Stimulated activated CD4-positive, alpha-beta T cell treated with anti-CD3 and anti-CD28 coated beads, Interleukin-2, amount 100 ng/mL, for 4 hours (primary cell): ENCODE measurements at regions not wholly inside any gene's neighbourhood (a gene's known extent, or its start where the extent isn't known, plus 50 kb on each side); places are given as distances from the start of the nearest gene placed in this dataset.
"Not testable (repeated sequence)": the region's sequence is repeated elsewhere in the genome, so short reads cannot be mapped to it uniquely, and the experiment has no call there.

Experiments
- DNase-seq: peaks from one replicate; pipeline ENCODE4 v3.0.0-alpha.2; 2020; ENCODE audit warnings: low read depth

DNA sequence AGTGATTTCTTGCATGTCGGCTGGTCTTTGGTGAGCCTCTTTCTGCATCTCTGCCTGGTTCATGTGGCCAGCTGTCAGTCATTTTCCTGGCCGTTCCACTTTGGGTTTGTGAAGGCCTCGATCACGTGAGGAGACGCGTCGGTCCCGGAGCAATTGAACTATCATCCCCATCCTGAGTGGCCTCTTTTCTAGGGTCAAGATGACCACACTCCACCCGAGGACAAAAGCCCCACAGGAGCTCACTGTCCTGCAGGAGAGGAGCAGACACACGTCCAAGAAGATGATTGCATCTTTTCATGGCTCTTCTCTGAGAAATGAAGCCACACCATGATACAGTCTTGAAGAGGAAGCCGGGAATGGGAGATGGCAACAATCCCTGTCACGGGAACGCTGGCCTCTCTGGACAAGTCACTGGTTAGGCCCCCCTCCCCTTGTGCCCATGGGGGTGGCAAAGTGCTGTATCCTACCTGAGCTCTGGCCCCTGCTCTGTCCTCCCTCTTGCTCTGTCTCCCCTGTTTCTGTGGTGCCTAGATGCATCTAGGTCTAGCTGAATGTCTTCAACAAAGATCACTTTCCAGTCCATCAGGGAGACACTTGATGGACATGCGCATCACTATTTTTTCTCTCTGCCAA is 291.4 kb upstream of the ZNF337 start:
- DNase-seq, result not testable (repeated sequence)

DNA sequence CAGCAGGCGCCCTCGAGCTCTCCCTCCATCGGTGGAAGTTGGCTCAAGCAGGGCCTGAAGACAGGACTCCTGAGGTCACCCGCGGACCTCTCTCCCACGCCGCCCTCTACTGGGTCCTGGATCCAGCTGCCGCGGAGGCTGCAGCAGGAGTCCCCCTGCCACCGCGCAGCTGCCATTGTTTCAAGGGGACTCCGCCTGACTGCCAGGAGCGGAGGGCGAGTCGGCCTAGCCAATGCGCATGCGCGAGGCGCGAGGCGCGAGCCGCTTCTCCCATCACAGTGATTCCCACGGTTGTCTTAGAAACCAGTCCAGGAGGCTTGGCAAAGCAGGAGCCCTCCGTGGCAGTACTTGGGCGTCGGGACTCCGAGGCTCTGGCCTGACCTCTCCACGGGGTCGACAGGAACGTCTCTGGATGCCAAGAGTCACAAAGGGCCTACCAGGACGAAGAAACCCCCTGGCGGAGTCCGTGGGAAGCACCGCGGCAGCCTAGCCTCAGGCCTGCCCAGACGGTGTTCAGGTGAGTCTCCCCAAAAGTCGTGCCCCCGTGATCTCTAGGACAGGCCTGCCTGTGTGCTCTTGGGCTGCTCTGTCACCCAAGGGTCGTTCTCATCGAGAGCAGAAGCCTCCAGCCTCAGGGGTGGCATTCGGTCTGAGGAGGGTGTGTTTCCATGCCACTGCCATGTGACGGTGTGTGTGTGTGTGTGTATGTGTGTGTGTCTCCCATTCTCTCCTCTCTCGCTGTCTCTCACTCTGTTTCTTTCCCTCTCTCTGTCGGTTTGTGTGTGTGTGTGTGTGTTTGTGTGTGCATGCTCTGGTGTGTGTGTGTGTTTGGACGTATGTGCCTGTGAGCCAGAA is 290.6 kb upstream of the ZNF337 start:
- DNase-seq, result peak; percentile 43

DNA sequence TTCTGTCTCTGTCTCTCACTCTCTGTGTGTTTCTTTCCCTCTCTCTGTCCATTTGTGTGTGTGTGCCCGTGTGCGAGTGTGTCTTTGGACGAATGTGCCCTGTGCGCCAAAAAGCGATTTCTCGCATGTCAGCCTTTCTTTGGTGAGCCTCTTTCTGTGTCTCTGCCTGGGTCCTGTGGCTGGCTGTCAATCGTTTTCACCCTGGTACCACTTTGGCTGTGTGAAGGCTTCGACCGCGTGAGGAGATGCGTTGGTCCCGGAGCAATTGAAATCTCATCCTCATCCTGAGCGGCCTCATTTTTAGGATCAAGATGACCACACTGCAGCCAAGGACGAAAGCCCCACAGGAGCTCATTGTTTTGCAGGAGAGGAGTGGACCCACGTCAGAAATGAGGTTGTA is 288.9 kb upstream of the ZNF337 start:
- no peak for DNase-seq

DNA sequence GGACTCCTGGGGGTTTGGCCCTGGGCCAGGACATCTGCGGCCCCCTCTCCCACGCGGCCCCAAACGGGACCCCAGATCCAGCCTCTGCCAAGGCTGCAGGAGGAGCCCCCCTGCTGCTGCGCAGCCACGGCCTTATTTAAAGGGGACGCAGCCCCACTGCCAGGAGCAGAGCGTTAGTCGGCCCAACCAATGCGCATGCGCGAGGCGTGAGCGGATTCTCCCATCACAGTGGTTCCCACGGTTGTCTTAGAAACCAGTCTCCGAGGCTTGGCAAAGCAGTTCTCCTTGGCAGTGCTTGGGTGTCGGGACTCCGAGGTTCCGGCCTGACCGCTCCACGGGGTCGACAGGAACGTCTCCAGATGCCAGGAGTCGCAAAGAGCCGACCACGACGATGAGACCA is 288.3 kb upstream of the ZNF337 start:
- peak; percentile 42 for DNase-seq

DNA sequence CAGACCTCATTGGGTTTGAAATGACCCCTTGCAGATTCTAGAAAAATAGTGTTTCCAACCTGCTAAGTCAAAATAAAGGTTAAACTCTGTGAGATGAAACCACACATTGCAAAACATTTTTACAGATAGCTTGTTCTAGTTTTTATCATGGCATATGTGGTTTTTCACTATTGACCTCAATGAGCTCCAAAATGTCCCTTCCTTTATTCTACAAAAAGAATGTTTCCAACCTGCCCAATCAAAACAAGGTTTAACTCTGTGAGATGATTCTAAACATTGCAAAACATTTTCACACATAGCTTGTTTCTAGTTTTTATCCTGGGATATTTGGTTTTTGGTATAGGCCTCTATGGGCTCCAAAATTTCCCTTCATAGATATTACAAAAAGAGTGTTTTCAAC is 286.0 kb upstream of the ZNF337 start:
- DNase-seq, result not testable (repeated sequence)

DNA sequence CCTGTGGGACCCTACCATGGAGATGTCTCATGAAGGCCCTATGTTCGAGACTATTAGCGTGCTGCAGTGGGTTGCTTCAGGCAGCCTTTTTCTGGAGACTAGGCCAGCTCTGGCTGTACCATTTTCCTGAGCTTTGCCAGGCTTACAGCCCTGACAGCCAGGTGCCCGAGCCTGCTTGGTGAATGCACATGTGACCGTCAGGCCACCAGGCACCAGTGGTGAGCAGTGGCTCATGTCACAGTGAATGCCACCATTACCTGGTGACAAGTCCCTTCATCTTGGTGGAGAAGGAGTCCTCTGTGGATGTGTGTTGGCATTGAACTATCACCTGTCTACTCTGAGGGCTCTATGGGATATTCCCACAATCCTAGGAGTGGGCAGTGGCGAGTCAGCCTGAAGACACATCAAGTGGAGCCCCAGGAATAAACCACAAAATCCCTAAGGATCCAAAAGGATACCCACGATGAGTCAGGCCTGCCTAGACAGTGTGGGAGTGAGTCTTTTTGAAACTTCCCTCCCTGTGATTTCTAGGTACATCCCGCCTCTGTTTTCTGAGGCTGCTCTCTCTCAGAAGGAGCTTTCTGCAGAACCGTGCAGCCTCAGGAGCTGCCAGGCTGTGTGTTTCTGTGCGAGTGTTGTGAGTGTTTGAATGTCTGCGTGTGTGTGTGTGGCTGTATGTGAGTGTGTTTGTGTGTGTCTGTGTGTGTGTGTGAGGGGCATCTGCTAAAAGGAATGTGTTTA is 282.0 kb upstream of the ZNF337 start:
- not testable (repeated sequence) for DNase-seq

DNA sequence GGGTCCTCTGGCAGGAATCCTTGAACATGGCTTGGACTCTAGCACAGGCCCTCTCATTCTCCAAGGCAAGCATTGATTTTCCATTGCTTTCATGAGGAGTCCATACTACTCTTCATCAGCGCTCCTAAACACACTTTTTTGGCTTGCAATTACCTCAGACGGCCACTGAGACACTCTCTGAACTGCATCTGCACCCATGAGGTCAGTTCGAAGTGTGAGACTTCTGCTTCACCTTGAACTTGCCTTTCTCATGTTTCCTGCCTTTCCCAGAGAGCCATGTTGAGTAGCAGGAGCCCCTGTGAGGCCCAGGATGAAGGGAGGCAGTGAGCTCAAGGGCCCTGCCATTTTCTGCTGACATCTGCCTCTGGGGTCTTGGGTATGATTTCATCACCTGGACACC is 279.2 kb upstream of the ZNF337 start:
- not testable (repeated sequence) for DNase-seq

DNA sequence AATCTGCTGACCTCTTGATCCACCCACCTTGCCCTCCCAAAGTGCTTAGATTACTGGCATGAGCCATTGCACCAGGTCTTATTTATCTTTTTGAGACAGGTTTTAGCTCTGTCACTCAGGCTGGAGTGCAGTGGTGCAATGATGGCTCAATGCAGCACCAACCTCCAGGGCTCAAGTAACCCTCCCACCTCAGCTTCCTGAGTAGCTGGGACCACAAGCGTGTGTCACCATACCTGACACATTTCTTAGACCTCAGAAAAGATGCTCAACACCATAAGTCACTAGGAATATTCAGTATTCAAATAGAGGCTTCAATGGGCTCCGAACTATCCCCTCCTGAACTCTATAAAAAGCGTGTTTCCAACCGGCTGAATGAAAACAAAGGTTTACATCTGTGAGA is 268.6 kb upstream of the ZNF337 start:
- not testable (repeated sequence) for DNase-seq

DNA sequence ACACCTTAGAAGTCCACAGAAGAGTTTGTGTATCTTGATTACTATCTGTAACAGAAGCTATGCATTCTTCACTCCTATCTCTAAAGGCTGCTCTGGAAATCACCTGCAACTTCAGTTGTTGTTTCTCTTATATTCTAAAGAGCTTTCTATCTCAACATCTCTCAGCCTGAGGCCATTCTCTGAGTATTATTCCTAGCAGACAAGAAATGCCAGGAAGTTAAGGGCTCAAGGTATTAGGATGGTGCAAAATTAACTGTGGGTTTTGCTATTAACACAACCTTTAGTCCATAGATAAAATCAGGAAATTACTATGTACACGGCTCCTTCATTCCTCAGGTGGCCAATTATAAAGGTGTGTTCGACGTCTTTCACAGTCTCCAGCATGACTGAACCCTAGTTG is 257.2 kb upstream of the ZNF337 start:
- DNase-seq, result not testable (repeated sequence)

DNA sequence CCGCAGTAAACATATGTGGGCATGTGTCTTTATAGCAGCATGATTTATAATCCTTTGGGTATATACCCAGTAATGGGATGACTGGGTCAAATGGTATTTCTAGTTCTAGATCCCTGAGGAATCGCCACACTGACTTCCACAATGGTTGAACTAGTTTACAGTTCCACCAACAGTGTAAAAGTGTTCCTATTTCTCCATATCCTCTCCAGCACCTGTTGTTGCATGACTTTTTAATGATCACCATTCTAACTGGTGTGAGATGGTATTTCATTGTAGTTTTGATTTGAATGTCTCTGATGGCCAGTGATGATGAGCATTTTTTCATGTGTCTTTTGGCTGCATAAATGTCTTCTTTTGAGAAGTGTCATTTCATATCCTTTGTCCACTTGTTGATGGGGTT is 238.6 kb upstream of the ZNF337 start:
- not testable (repeated sequence) for DNase-seq

DNA sequence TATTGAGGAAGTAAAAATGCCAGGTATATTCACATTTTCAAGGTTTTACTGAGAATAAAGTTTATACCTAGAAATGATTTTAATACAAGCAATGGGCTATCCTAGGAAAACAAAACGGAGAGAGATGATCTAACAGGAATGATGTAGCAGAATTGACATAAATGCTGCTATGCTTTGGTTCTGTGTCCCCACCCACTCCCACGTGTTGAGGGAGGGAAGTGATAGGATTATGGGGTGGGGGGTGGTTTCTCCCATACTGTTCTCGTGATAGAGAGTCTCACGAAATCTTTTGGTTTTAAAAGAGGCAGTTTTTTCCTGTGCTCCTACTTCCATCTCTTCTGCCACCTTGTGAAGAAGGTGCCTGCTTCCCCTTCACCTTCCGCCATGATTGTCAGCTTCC is 236.2 kb upstream of the ZNF337 start:
- not testable (repeated sequence) for DNase-seq

DNA sequence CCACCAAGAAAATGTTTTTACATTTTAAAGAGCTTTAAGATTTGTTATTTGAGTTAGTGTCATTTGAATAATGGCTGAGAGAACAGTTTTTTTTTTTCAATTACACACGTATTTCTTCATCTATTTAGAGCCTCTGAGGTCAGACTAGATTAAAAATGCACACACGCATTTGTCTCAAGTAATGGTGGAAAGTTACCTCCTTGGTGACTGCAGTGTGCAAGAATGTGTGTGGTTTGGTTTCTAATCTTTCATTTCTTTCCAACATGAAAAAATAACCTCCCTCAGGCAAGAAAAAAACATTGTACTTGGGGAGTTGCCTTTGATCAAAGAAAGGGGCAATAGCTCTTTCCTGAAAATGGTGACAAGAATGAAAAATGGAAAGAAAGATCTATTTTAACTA is 235.5 kb upstream of the ZNF337 start:
- DNase-seq, result not testable (repeated sequence)

DNA sequence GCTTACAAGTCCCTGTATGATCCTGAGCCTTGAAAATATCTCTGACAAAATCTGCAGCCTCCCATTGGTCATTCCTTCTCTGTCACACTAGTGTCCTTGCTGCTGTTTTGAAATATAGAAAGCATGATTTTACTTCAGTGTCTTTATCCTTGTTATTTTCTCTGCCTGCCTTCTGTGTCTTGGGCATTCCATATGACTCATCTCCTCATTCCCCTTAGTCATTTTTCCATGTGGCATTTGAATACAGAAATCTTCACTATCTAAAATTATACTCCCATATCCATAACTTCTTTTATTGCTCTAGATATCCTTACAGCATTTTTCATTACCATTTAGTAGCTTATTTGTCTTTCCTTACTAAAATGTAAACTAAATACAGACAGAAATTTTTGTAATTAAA is 205.7 kb upstream of the ZNF337 start:
- DNase-seq, result not testable (repeated sequence)

DNA sequence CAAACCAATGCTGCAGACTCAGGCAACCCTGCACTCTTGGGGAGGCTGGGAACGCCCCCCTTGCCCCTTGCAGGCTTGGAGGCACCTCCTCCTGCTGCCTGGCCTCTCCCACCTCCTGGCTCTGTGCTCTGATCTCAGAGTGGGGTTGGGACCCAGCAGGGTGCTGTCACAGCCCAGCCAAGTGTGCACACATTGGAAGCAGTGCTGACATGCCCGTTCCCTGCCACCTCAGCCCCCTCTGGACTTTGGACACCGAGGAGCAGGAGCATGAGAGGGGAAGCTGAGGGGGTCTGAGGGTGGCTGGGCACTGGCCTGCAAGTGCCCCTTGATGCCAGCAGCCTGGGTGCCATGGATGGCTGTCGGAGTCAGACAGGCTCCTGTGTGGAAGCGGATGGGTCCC is 202.0 kb upstream of the ZNF337 start:
- not testable (repeated sequence) for DNase-seq

DNA sequence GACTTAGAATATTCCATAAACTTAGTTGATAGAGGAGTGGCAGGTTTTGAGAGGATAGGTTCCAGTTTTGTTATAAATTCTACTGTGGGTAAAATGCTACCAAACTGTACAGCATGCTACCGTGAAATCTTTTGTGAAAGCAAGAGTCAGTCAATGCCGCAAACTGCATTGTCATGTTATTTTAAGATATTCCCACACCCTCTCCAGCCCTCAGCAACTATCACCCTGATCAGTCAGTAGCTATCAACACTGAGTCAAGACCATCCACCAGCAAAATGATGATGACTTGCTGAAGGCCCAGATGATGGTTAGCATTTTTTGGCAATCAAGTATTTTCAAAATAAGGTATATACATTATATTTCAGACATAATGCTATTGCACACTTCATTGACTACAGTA is 182.4 kb upstream of the ZNF337 start:
- not testable (repeated sequence) for DNase-seq

DNA sequence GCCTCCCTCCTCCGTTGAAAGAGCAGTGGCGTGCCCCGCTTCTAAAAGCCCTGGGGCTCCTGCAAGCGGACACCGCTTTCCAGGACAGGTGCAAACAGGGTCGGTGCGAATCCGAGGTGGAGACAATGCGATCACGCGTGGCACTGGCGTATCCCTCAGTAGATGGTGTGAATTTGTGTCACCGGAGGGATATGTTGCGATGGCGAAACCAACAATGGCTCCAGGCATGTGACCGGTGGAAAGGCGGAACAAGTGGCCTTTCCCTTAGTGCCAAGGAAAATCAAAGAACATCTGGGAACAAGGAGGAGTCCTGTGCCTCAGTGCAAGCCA is 172.0 kb upstream of the ZNF337 start:
- DNase-seq, result not testable (repeated sequence)

DNA sequence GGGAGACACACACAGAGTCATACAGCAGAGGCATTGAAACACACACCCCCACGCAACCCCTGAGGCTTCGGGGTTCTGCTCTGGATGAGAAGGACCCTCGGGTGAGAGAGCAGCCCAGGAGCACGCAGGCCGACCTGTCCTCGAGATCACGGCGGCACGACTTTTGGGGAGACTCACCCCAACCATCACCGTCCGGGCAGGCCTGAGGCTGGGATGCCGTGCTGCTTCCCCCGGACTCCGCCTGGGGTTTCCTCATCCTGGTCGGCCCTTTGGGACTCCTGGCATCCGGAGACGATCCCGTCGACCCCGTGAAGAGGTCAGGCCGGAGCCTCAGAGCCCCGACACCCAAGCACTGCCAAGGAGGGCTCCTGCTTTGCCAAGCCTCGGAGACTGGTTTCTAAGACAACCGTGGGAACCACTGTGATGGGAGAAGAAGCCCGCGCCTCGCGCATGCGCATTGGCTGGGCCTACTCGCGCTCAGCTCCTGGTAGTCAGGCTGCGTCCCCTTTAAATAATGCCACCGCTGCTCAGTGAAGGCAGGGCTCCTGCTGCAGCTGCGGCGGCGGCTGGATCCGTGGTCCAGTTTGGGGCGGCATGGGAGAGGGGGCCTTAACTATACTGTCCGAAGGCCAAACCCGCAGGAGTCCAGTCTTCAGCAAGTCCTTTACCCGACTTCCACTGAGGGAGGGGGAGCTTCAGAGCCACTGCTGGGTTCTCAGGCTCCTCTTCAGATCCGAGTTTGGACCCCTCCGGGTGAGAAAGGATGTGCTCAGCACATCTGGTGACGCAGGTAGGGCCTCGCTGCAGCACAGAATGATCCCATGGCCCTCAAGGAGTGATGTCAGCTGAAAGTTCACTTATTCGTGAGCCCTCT is 171.4 kb upstream of the ZNF337 start:
- DNase-seq, result peak; percentile 59

DNA sequence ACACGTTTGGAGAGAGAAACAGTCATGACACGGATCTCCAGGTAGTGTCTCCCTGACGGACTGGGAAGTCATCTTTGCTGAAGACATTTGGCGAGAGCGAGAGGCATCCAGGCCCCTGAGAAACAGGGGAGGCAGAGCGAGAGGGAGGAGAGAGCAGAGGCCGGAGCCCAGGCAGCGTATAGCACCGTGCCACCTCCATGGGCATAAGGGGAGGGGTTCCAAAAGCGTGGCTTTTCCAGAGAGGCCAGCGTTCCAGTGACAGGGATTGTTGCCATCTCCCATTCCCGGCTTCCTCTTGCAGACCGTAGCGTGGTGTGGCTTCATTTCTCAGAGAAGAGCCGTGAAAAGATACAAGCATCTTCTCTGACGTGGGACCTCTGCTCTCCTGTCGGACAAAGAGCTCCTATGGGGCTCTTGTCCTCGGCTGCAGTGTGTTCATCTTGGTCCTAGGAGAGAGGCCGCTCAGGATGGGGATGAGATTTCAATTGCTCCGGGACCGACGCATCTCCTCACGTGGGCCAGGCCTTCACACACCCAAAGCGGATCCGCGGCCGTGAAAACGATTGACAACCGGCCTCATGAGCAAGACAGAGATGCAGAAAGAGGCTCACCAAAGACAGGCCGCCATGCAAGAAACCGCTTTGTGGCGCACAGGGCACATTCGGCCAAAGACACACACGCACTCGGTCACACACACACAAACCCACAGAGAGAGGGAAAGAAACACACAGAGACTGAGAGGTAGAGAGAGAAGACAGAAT is 170.5 kb upstream of the ZNF337 start:
- not testable (repeated sequence) for DNase-seq

DNA sequence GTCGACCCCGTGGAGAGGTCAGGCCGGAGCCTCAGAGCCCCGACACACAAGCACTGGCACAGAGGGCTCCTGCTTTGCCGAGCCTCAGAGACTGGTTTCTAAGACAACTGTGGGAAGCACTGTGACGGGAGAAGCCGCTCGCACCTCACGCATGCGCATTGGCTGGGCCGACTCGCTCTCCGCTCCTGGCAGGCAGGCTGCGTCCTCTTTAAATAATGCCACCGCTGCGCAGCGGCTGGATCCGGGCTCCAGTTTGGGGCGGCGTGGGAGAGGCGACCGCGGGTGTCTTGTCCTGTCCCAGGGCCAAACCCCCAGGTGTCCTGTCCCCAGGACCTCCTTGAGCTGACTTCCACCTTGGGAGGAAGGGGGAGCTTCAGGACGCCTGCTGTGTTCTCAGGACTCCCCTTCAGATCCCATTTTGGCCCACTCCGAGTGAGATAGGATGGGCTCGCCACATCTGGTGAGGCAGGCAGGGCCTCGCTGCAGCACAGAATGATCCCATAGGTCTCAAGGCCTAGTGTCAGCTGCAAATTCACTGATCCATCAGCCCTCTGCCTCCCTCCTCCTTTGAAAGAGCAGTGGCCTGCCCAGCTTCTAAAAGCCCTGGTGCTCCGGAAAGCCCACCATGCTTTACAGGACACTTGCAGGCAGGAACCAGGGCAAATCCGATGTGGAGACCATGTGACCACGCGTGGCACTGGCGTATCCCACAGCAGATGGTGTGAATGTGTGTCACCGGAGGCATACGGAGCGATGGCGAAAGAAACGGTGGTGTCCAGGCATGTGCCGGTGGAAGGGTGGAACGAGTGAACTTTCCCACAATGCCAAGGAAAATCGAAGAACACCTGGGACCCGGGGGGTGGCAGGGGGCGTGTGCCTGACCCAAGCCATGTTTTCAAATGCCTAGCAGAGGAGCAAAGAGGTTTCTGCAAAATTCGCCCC is 169.3 kb upstream of the ZNF337 start:
- DNase-seq, result peak; percentile 62
